Activated T-cell treated with anti-CD3 and anti-CD28 coated beads for 24 hours (primary cell): ENCODE measurements at regions not wholly inside any gene's neighbourhood (a gene's known extent, or its start where the extent isn't known, plus 50 kb on each side); places are given as distances from the start of the nearest gene placed in this dataset.

Source experiments
- DNase-seq: peaks from one replicate; pipeline ENCODE4 v3.0.0-alpha.2; 2020; ENCODE audit warnings: low read depth

- no peak for DNase-seq
These were observed 179.4 kb upstream of the ARL4C start for GRCh38 chr2:234676109-234676782.

DNA sequence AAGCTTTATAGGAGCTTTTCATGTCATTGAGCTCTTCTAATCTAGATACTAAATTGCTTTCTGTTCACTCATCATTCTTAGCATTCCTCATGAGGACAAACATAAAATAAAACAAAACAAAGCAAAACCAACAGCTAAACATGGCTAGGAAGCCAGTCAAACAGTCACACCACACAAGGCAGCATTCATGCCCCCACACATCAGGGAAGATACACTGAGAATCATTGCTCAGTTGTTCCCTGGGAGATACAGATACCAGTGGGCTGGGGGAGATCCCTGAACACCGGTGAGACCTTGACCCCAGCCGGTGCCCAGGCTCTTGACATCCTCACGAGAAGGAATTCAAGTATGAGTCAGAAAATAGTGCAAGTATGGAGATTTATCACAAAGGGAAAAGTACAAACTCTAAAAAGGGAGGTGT is 177.9 kb upstream of the ARL4C start:
- no peak for DNase-seq

DNA sequence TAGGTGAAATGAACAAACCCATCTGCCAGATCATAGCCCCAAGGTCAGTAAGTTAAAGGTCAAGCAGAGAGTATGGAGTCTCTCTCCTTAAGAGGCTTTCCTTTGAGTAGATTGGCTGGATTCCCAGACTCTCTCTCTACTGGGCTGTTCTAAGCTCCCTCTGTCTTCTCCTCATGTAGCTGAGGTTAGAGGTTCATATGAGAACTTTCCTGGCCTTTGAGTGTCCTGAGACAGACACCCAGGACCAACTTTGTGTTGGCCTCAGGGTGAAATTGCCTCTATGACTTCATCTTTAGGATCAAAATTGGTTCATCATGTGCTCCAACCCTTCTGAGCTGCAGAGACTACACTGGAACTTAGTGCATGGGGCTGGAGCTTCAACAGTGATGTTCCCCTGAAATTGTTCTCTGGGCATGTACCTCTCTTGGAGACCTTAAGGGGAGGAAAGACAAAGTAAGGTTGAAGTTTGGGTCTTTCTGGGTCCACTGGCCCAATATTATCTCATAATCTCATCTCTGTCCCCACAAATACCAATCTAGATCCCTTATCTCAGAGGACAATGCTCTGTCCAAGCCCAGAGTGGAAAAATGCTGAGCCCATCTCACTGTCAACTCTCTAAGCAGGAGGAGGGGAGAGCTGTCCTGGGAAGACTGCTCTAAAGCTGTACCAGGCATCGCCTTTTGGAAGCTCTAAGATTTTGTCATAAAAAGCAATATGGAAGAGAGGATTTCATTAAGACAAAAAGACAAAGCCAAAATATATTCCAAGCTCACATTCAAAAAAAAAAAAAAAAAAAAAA is 177.3 kb upstream of the ARL4C start:
- DNase-seq = no peak

GRCh38 chr2:234673501-234673900 is 176.6 kb upstream of the ARL4C start:
- no peak for DNase-seq

- DNase-seq = no peak
These were observed 175.7 kb upstream of the ARL4C start for GRCh38 chr2:234672498-234673150.

DNA sequence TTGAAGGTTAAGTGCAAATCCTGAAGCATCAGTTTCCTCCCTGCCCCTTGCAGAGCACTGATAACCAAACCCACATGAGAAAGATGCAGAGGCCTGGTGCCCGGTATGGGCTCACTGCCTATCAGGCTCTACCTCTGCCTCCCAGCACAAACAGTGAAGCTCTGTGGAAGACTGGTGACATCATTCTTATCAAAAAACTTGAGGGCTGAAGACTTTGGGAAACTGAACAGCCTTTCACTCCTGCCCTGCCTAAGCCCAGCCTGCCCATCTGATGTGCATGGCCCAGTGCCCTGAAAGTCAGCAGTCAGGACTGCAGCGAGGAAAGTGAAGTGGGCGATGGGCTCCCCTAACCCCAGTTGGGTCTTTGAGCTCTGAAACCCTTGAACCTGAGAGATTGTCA is 174.8 kb upstream of the ARL4C start:
- no peak for DNase-seq

DNA sequence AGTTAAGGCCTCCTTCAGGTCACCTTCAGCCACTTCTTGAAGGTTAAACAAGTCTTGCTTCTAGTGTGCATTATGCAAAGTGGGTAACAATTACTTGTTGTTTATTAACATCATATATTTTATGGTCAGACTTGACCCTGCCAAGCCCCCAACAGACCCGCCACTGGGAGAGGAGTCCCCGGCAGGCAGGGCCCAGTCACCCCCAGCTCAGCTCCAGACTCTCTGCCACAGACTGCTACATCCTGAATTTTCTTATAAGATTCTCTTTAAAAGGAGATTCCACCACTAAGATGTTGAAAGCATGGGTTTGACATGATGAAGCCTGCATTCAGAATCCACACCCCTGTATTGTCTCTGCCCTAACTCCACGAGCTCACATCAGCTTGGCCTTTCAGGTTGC is 174.3 kb upstream of the ARL4C start:
- DNase-seq = no peak

GRCh38 chr2:234670806-234671205 is 173.9 kb upstream of the ARL4C start:
- DNase-seq = no peak

DNA sequence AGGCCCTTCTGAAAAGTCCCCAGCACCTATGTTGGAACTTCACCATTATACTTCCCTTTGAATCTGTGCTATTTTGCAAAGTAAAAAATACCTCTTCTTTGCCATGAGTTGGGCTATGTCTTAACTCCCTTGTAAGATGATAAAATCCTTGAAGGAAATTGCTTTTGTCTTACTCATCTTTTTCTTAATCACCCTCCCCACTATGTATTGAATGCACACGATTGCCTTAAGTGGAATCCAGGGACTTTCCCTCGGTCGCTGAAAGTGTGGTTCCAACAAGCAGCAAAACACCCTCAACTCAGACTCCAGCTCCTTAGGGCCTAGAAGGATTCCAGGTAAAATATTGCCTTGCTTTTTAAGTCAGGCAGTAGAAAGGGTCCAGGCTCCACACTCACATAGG is 173.2 kb upstream of the ARL4C start:
- DNase-seq = no peak

GRCh38 chr2:234669621-234670020 is 172.7 kb upstream of the ARL4C start:
- DNase-seq = no peak

GRCh38 chr2:234669001-234669400 is 172.1 kb upstream of the ARL4C start:
- DNase-seq = no peak

DNA sequence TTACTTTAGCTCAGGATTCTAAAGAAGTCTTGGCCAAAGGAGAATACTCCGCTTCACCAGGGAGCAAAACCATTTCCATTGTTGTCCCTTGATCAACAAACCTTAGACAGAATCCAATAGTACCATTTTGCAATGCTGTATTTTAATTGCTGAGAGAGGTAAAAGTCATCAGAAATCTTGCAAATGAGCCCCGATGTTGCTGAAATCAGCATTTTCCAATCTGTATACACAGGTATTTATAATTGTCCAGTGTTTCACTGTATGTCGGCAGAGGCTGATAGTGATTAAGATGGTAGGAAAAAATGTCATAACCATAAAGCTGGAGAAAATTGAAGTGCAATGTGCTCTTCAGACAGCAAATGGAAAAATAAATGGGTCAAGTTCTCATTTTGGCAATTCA is 170.0 kb upstream of the ARL4C start:
- no peak for DNase-seq

DNA sequence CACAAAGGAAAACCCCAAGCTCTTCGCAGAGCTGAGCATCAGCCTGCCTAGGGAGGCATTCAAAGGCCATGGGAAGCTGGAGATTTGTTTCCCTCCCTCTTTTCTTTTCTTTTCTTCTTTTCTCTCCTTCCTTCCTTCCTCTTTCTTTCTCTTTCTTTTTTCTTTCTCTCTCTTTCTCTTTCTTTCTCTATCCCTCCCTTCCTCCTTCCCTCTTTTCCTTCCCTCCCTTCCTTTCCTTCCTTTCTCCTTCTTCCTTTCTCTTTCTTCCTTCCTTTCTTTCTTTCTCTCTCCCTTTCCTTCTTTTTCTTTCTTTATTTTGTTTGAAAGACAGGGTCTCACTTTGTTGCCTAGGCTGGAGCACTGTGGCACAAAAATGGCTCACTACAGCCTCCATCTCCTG is 168.4 kb upstream of the ARL4C start:
- DNase-seq = no peak

DNA sequence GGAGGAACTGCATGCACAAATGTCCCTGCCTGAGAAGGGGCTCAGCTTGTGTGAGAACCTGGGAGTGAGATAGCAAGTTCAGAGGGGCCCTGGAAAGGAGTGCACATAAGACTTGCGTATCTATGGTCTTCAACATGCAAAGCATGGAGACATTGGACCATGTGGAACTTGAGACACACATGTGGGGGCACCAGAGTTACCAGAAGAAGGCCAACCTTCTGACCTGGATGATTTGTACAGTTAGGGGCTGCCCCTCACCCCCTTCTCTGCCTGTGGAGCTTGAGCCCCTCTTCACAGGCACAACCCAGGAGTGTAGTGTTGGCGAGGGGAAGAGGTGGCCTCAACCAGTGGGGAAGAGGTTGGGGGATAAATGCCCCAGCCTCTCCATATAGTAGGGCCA is 165.0 kb upstream of the ARL4C start:
- no peak for DNase-seq

GRCh38 chr2:234661175-234661574 is 164.3 kb upstream of the ARL4C start:
- no peak for DNase-seq

DNA sequence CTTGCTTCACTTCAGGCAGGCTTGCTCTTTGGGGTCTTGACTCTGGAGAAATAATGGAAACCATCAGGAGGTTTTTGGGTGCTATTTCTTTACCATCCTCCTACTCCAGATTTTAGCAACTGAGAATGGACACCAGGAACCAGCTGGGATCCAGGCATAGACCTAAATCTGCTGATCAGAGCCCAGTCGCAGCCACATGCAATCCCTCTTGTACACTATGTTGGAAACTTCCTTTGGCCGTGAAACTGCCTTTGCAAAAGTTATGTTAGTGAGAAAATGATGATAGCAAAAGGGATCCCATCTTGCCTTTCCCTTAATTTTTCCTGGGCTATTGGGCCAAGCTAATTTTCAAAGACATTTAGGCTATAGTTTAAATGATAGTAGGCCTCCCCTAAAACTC is 158.8 kb upstream of the ARL4C start:
- no peak for DNase-seq

GRCh38 chr2:234650911-234651310 is 154.0 kb upstream of the ARL4C start:
- no peak for DNase-seq

GRCh38 chr2:234649951-234650350 is 153.1 kb upstream of the ARL4C start:
- no peak for DNase-seq

GRCh38 chr2:234643407-234643806 is 146.5 kb upstream of the ARL4C start:
- DNase-seq = no peak

DNA sequence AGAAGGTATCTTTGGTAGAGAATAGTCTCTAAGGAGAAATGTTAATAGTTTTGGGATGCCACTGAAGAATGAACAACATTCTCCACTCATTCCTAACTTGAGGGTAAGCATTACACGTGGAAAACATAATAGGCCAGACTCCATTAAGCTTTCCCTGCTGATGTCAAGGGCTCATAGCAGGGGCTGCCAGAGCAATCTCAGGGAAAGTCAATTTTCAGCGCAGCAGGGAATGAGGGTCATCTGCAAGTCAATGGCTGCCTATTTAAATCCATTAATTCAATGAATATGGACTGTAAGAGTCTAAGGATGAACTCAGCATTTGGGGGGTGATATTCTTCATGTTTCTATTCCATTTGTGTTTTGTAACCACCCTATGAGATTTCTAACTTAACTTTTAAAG is 144.2 kb upstream of the ARL4C start:
- DNase-seq = no peak

- no peak for DNase-seq
These were observed 143.8 kb upstream of the ARL4C start for GRCh38 chr2:234640657-234641056.

- no peak for DNase-seq
These were observed 142.1 kb upstream of the ARL4C start for GRCh38 chr2:234638966-234639365.

GRCh38 chr2:234635284-234635683 is 138.4 kb upstream of the ARL4C start:
- DNase-seq = no peak
